Mucosa of descending colon (tissue), 3 donors: ENCODE measurements at regions not wholly inside any gene's neighbourhood (a gene's known extent, or its start where the extent isn't known, plus 50 kb on each side); places are given as distances from the start of the nearest gene placed in this dataset.
"Not testable (repeated sequence)": the region's sequence is repeated elsewhere in the genome, so short reads cannot be mapped to it uniquely, and the experiment has no call there.

Experiments used
- ATAC-seq: fragments of 200-7000 bp; cut with Tn5 transposase; one replicate; pipeline ENCODE4 v1.9.1; 2020; ENCODE audit warnings: mild to moderate bottlenecking, moderate library complexity
- DNase-seq, 3 donors: peaks; one replicate each; pipeline ENCODE4 v3.0.0-alpha.2; 2020
- H3K36me3 ChIP-seq: fragments of 200-600 bp; one replicate; pipeline ENCODE4 v1.8.0; 2021; ENCODE audit warnings: low read depth, mild to moderate bottlenecking
- H3K4me1 ChIP-seq: fragments of 200-600 bp; one replicate; pipeline ENCODE4 v1.8.0; 2021; ENCODE audit warnings: low read depth, mild to moderate bottlenecking
- H3K4me3 ChIP-seq: fragments of 200-600 bp; one replicate; pipeline ENCODE4 v1.8.0; 2021; ENCODE audit warnings: mild to moderate bottlenecking
- H3K9me3 ChIP-seq: fragments of 200-600 bp; one replicate; pipeline ENCODE4 v1.8.0; 2021; ENCODE audit warnings: mild to moderate bottlenecking
- intact Hi-C, 2 donors: fragments of 100-400 bp; cut with DNase I in 1 of 2; cut with micrococcal nuclease in 1 of 2; formaldehyde crosslinking; loops; one replicate each; pipeline versions ENCODE4 v1.11.0 to v1.11.1; 2022; cut with DNase I, micrococcal nuclease
- TF ChIP-seq, protein P1 (sequence below): fragments of 200-600 bp; IDR thresholded peaks from one replicate; pipeline ENCODE4 v1.8.0; 2022; ENCODE audit warnings: antibody characterized with exemption, mild to moderate bottlenecking
- donor health status: DM: no; HTN: no; CAD: no; lungs with moderate emphysema.
- donor health status: DM: no; HTN: no; CAD: no.
- donor health status: DM: no; HTN: yes; CAD: no.

DNA sequence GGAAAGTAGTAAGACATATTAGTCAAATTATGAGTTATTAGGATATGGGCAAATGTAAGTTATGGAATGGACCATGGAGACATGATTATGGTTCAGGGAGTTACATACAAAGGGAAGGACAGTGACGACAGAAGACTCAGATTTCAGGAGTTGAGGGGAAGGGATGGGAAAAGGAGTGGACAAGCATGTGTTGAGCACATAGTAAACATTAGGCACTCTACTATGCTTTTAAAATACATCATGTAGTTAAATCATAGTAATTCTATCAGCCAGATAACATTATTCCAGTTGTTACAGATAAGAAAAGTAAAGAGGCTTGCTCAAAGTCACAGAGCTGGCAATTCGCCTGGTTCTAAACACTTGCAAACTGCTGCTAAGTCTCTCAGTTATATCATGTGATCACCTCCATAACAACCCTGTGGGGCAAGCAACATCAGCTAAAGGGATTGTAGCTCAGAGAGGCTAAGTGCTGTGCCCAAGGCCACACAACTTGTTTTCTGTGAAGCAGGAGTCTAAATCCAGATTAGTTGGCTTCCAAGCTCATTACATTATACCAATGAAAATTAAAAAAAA lies 115.2 kb upstream of the MDFIC start:
- no peak for ATAC-seq
- Histone ChIP-seq H3K36me3 (no peaks in the 10 kb centered on the region), H3K4me1 (no peaks in the 10 kb centered on the region), H3K9me3 (no peaks in the 10 kb centered on the region), H3K4me3 (no peak overlapping the region)
- peak in 1 of 3 donors; percentile 20 for DNase-seq
- intact Hi-C loops = no loop called here
- TF ChIP-seq, protein P1, sequence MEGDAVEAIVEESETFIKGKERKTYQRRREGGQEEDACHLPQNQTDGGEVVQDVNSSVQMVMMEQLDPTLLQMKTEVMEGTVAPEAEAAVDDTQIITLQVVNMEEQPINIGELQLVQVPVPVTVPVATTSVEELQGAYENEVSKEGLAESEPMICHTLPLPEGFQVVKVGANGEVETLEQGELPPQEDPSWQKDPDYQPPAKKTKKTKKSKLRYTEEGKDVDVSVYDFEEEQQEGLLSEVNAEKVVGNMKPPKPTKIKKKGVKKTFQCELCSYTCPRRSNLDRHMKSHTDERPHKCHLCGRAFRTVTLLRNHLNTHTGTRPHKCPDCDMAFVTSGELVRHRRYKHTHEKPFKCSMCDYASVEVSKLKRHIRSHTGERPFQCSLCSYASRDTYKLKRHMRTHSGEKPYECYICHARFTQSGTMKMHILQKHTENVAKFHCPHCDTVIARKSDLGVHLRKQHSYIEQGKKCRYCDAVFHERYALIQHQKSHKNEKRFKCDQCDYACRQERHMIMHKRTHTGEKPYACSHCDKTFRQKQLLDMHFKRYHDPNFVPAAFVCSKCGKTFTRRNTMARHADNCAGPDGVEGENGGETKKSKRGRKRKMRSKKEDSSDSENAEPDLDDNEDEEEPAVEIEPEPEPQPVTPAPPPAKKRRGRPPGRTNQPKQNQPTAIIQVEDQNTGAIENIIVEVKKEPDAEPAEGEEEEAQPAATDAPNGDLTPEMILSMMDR = no peak

DNA sequence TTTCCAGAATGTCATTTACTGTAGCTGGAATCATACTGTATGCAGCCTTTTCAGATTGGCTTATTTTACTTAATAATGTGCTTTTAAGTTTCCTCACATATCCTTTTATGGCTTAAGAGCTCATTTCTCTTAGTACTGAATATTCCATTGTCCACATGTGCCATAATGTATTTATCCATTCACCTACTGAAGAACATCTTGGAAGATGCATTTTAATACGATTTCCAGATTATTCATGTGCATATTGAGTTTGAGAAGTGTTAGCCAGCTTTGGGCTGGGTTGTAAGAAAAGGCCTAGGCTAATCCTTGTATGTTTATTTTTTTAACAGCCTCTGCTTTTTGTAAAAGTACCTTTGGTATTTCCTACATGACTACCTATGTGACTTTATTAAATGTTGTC lies 109.3 kb upstream of the MDFIC start:
- TF ChIP-seq, protein P1 = no peak
- H3K36me3 ChIP-seq = no peaks in the 10 kb centered on the region
- no peaks in the 10 kb centered on the region for H3K9me3 ChIP-seq
- intact Hi-C loops = no loop called here
- ATAC-seq (no peak), DNase-seq (no peak)
- no peak overlapping the region for H3K4me3 ChIP-seq
- H3K4me1 ChIP-seq = no peaks in the 10 kb centered on the region

DNA sequence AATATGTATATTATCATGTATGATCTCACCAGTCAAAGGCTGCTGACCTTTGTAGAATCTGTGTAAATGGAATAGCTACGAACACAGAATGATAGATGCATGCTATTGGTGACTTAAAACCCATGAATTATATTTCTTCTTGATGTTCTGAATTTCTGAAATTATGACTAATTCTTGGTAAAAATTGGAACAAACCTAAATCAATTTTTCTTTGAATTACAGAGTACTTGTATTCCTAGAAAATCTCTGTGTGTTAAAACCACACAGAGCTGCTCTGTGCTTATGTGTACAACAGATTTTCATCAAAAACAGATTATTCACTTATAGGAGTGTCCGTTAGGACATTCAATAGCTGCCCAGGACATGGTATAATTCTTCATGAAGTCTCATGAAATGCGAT lies 108.3 kb upstream of the MDFIC start:
- Histone ChIP-seq H3K4me1 (no peaks in the 10 kb centered on the region), H3K9me3 (no peaks in the 10 kb centered on the region), H3K4me3 (no peak overlapping the region), H3K36me3 (no peaks in the 10 kb centered on the region)
- DNase-seq = no peak
- ATAC-seq = no peak
- intact Hi-C loops = no loop called here
- TF ChIP-seq, protein P1 = no peak

DNA sequence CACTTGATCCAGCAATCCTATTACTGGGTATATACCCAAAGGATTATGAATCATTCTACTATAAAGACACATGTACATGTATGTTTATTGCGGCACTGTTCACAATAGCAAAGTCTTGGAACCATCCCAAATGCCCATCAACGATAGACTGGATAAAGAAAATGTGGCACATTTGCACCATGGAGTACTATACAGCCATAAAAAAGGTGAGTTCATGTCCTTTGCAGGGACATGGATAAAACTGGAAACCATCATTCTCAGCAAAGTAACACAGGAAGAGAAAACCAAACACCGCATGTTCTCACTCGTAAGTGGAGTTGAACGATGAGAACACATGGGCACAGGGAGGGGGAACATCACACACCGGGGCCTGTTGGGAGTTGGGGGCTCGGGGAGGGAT lies 104.9 kb upstream of the MDFIC start:
- ATAC-seq, intact Hi-C loops: not testable (repeated sequence)

DNA sequence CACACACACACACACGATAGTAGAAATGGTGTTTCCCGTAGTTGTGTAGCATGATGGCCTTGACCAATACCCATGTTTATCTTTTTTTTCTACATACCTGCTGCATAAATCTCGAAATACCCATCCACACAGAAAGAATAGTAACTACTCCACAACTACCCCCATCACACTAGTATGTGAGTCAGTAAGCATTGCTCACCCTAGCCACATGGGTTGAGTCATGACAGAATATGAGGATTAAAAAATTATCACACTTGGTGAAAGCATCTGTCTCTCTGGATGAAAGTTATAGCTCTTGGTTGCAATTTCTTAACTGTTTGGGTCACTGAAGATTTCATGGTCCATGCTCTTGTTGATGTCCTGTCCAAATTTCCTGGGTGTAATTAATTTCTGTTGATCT lies 103.4 kb upstream of the MDFIC start:
- intact Hi-C loops = no loop called here
- no peak for ATAC-seq

More for the DNA sequence above, 104.9 kb upstream of the MDFIC start:
- H3K9me3 ChIP-seq, H3K36me3 ChIP-seq, H3K4me1 ChIP-seq, DNase-seq, H3K4me3 ChIP-seq: not testable (repeated sequence)

DNA sequence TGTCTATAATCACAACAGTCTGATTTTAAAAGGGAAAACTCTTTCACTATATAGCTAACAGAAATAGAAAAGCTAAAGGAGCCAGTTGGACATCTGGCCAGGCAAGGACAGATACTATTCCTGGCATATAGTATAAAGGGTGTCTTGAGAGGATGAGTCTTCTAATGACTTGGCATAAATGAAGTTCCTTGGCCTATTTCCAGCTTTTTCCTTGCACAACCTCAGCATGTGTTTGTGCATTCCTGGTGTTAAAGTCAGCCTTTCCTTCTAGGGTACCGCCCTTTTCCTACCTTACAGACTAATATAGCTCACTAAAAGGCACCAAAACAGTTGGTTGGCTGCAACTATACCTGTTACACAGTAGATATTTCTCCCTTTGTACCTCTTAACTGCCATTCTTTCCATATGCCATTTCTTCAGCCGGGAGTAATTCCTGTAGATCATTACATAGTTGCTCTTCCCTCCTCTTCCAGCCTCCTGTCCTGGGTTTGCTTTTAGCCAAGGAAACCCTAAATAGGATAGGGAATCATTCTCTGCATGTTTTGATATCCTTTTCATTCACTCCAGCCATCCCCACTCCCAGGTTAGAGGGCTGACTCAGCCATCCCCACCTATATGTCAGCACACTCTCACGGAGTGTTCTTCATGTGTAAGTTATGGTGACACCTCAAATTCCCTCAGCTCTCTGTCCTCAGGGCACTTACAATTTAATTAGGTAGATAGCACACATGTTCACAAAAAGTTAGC lies 102.1 kb upstream of the MDFIC start:
- Histone ChIP-seq H3K9me3 (no peaks in the 10 kb centered on the region), H3K4me1 (no peaks in the 10 kb centered on the region), H3K36me3 (no peaks in the 10 kb centered on the region), H3K4me3 (no peak overlapping the region)
- DNase-seq = no peak
- peak; percentile 36 for ATAC-seq
- TF ChIP-seq, protein P1 = no peak
- intact Hi-C loops = no loop called here

More for the DNA sequence above, 103.4 kb upstream of the MDFIC start:
- Histone ChIP-seq H3K4me1 (no peaks in the 10 kb centered on the region), H3K36me3 (no peaks in the 10 kb centered on the region), H3K4me3 (no peak overlapping the region), H3K9me3 (no peaks in the 10 kb centered on the region)
- TF ChIP-seq, protein P1 = no peak
- no peak for DNase-seq
